Naive thymus-derived CD4-positive, alpha-beta T cell (primary cell): ENCODE measurements at regions not wholly inside any gene's neighbourhood (a gene's known extent, or its start where the extent isn't known, plus 50 kb on each side); places are given as distances from the start of the nearest gene placed in this dataset.
A peak's percentile ranks its signal among the peaks of the same experiment; 100 is the strongest.

ENCODE experiments used
- ATAC-seq: fragments of 150-1000 bp; cut with Tn5 transposase; 2 replicates; pipeline ENCODE4 v1.10.0; 2021; ENCODE audit warnings: mild to moderate bottlenecking, moderate library complexity
- CTCF ChIA-PET: fragments of 350-600 bp; sonication (Branson Sonifier 250); formaldehyde crosslinking; loops from one replicate; lab custom pipeline; 2021; ENCODE audit warnings: antibody characterized with exemption; lab: Charles Lee
- POLR2A ChIA-PET: fragments of 350-600 bp; sonication (Branson Sonifier 250); formaldehyde crosslinking; loops from one replicate; lab custom pipeline; 2021; ENCODE audit warnings: antibody characterized with exemption, inconsistent platforms; lab: Charles Lee
- DNase-seq, 9 donors: peaks; one replicate each; pipeline versions ENCODE4 v3.0.0 to v3.0.0-alpha.2; 2020 to 2022; ENCODE audit warnings: mixed read lengths in 1 of 9
- H3K27ac ChIP-seq: one replicate; pipeline ENCODE4 v1.7.0; 2013; ENCODE audit warnings: mild to moderate bottlenecking, low read depth, low read length, moderate library complexity
- H3K27me3 ChIP-seq, 2 donors: one replicate each; pipeline ENCODE4 v1.7.0; 2013; ENCODE audit warnings: low read length in 2 of 2, mild to moderate bottlenecking in 2 of 2, moderate library complexity in 2 of 2; ENCODE audit not compliant: control insufficient read depth in 2 of 2, insufficient read depth in 2 of 2
- H3K36me3 ChIP-seq, 3 experiments: 1 replicate in 2 of 3; 2 replicates in 1 of 3; pipeline ENCODE4 v1.7.0; 2013; ENCODE audit warnings: low read length in 3 of 3, mild to moderate bottlenecking in 3 of 3, moderate library complexity in 1 of 3; ENCODE audit not compliant: insufficient read depth in 3 of 3, control insufficient read depth in 2 of 3
- H3K4me1 ChIP-seq, 2 donors: one replicate each; pipeline ENCODE4 v1.7.0; 2013; ENCODE audit warnings: low read length in 2 of 2, mild to moderate bottlenecking in 2 of 2, moderate library complexity in 1 of 2; ENCODE audit not compliant: control insufficient read depth in 2 of 2, insufficient read depth in 2 of 2
- H3K4me3 ChIP-seq: 2 replicates; pipeline ENCODE4 v1.7.0; 2013; ENCODE audit warnings: mild to moderate bottlenecking, low read length
- H3K9me3 ChIP-seq, 3 experiments: 1 replicate in 2 of 3; 2 replicates in 1 of 3; pipeline ENCODE4 v1.7.0; 2013; ENCODE audit warnings: low read length in 3 of 3; ENCODE audit not compliant: control insufficient read depth in 2 of 3
- H3K27ac Mint-ChIP-seq, 9 donors: one replicate each; pipeline ENCODE4 v1.8.0; 2020 to 2022; ENCODE audit warnings: mixed read lengths in 9 of 9, mild to moderate bottlenecking in 8 of 9, moderate library complexity in 5 of 9, inconsistent platforms in 2 of 9
- H3K27me3 Mint-ChIP-seq, 5 donors: one replicate each; pipeline ENCODE4 v1.8.0; 2021 to 2022; ENCODE audit warnings: mixed read lengths in 5 of 5, mild to moderate bottlenecking in 1 of 5
- H3K36me3 Mint-ChIP-seq, 5 donors: one replicate each; pipeline ENCODE4 v1.8.0; 2020 to 2022; ENCODE audit warnings: mixed read lengths in 5 of 5, mild to moderate bottlenecking in 3 of 5, inconsistent platforms in 1 of 5
- H3K4me1 Mint-ChIP-seq, 7 donors: one replicate each; pipeline ENCODE4 v1.8.0; 2020 to 2022; ENCODE audit warnings: mixed read lengths in 7 of 7, mild to moderate bottlenecking in 3 of 7, inconsistent platforms in 1 of 7
- H3K4me3 Mint-ChIP-seq, 10 donors: one replicate each; pipeline ENCODE4 v1.8.0; 2020 to 2022; ENCODE audit warnings: mild to moderate bottlenecking in 10 of 10, mixed read lengths in 10 of 10, moderate library complexity in 6 of 10, inconsistent platforms in 2 of 10
- H3K9me3 Mint-ChIP-seq, 11 donors: one replicate each; pipeline ENCODE4 v1.8.0; 2020 to 2022; ENCODE audit warnings: mixed read lengths in 11 of 11, mild to moderate bottlenecking in 4 of 11, inconsistent platforms in 1 of 11, moderate library complexity in 1 of 11
- intact Hi-C, 2 donors: fragments of 100-400 bp; cut with micrococcal nuclease; formaldehyde crosslinking; loops; one replicate each; pipeline ENCODE4 v1.15.1; 2023

DNA sequence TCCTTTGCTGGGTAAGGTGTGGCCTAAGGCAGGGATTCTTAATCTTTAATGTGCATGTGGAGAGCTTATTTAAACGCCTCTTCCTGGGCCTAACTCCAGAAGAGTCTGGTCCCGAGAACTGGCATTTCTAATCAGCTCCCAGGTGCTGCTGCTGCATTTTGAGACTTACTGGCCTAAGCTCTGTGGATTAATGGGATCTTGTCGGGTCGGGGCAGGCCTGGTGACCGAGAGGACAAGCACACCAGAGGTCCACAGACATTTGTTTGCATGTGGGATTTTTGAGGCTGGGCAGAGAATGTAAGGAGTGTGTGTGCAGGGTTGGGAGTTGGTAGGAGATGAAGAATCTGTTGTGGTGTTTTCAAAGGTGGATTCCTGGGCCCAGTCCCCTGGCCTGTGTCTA, 95.0 kb upstream of the DAP start:
- Histone ChIP-seq H3K9me3 (no peaks in the 10 kb centered on the region), H3K4me3 (no peak overlapping the region), H3K27ac (no peak overlapping the region), H3K4me1 (no peaks in the 10 kb centered on the region), H3K27me3 (no peaks in the 10 kb centered on the region), H3K36me3 (no peaks in the 10 kb centered on the region)
- H3K27ac Mint-ChIP-seq = no peak overlapping the region
- H3K27me3 Mint-ChIP-seq = peaks cover 11 to 30% (median 17%) of the 10 kb centered on the region in 5 donors
- peaks cover 0 to 9% (median 0%) of the 10 kb centered on the region in 7 donors for H3K4me1 Mint-ChIP-seq
- intact Hi-C loops = no loop called here
- H3K9me3 Mint-ChIP-seq = peaks cover 0 to 1% (median 0%) of the 10 kb centered on the region in 11 donors
- H3K4me3 Mint-ChIP-seq = no peak overlapping the region
- CTCF ChIA-PET = no interaction called here
- no peak for DNase-seq
- POLR2A ChIA-PET = no interaction called here
- no peak for ATAC-seq
- H3K36me3 Mint-ChIP-seq = no peaks in the 10 kb centered on the region

- Histone ChIP-seq H3K9me3 (no peaks in the 10 kb centered on the region), H3K36me3 (no peaks in the 10 kb centered on the region), H3K4me1 (no peaks in the 10 kb centered on the region), H3K27ac (no peak overlapping the region), H3K4me3 (no peak overlapping the region), H3K27me3 (no peaks in the 10 kb centered on the region)
- Mint-ChIP-seq H3K27ac (no peak overlapping the region), H3K9me3 (peaks cover 0 to 1% (median 0%) of the 10 kb centered on the region in 11 donors), H3K4me1 (peaks cover 0 to 9% (median 0%) of the 10 kb centered on the region in 7 donors), H3K27me3 (peaks cover 10 to 25% (median 18%) of the 10 kb centered on the region in 5 donors), H3K4me3 (no peak overlapping the region), H3K36me3 (no peaks in the 10 kb centered on the region)
- intact Hi-C loops = no loop called here
- ChIA-PET POLR2A (no interaction called here), CTCF (no interaction called here)
- ATAC-seq = peak; percentile 45
- no peak for DNase-seq
Measured at GRCh38 chr5:10854506-10855277, 93.7 kb upstream of the DAP start.

DNA sequence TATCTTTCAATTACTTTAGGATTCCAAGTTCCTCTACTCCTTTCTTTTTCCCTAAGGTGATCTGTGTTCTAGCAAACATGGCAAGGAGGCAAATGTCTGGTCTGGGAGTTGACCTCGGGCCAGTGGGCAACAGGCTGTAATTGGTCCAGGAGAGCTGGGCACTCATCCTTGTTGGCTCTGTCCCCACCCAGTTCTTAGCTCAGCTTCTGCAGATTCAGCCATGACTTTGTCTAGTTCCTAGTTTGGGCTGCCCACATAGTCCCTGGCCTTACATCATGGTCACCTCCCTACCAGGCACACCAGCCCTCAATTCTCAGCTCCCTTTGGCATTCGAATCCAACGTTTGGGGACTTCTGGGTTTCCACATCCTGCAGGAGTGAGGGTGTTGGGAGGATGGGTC, 92.1 kb upstream of the DAP start:
- H3K27me3 Mint-ChIP-seq = peaks cover 8 to 20% (median 11%) of the 10 kb centered on the region in 5 donors
- intact Hi-C loops = no loop called here
- H3K36me3 ChIP-seq = no peaks in the 10 kb centered on the region
- peaks cover 0 to 9% (median 0%) of the 10 kb centered on the region in 7 donors for H3K4me1 Mint-ChIP-seq
- no peak overlapping the region for H3K4me3 ChIP-seq
- no peak for DNase-seq
- ATAC-seq = no peak
- no peaks in the 10 kb centered on the region for H3K36me3 Mint-ChIP-seq
- H3K27me3 ChIP-seq = no peaks in the 10 kb centered on the region
- no peak overlapping the region for H3K4me3 Mint-ChIP-seq
- H3K27ac Mint-ChIP-seq = no peak overlapping the region
- POLR2A ChIA-PET = no interaction called here
- peaks cover 0 to 4% (median 0%) of the 10 kb centered on the region in 11 donors for H3K9me3 Mint-ChIP-seq
- H3K4me1 ChIP-seq = no peaks in the 10 kb centered on the region
- H3K9me3 ChIP-seq = no peaks in the 10 kb centered on the region
- CTCF ChIA-PET = no interaction called here
- H3K27ac ChIP-seq = no peak overlapping the region

DNA sequence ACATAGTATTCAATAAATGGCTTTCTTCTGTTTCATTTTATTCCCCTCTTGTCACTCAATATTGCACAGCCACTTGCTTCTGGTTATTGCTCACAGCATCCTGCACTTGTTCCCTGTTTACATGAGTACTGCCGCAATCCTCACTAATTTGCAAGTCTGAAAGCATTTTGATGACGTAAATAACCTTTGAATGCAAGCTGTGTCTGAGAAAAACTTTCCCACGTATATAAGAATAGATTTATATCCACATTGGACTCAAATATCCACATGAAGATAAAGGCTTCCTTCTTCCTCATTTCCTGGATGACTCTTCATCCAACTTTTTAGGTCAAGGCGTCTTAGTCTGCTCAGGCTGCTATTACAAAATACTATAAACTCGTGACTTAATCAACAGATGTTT, 88.2 kb upstream of the DAP start:
- no peak overlapping the region for H3K27ac ChIP-seq
- intact Hi-C loops = loop anchor here in 1 of 2 donors (10.0 kb wide), 1 partner anchor 834 kb away; no protein-coding TSS in a partner anchor
- ATAC-seq = no peak
- H3K4me1 Mint-ChIP-seq = no peaks in the 10 kb centered on the region
- no peak overlapping the region for H3K4me3 ChIP-seq
- no peaks in the 10 kb centered on the region for H3K27me3 ChIP-seq
- peaks cover 4 to 36% (median 7%) of the 10 kb centered on the region in 5 donors for H3K27me3 Mint-ChIP-seq
- no peak overlapping the region for H3K4me3 Mint-ChIP-seq
- no peaks in the 10 kb centered on the region for H3K9me3 ChIP-seq
- H3K36me3 ChIP-seq = no peaks in the 10 kb centered on the region
- no peak for DNase-seq
- ChIA-PET CTCF (no interaction called here), POLR2A (no interaction called here)
- peaks cover 0 to 13% (median 5%) of the 10 kb centered on the region in 11 donors for H3K9me3 Mint-ChIP-seq
- H3K36me3 Mint-ChIP-seq = no peaks in the 10 kb centered on the region
- no peaks in the 10 kb centered on the region for H3K4me1 ChIP-seq
- H3K27ac Mint-ChIP-seq = no peak overlapping the region

GRCh38 chr5:10844016-10844415, 83.0 kb upstream of the DAP start:
- CTCF ChIA-PET = no interaction called here
- no peak for ATAC-seq

DNA sequence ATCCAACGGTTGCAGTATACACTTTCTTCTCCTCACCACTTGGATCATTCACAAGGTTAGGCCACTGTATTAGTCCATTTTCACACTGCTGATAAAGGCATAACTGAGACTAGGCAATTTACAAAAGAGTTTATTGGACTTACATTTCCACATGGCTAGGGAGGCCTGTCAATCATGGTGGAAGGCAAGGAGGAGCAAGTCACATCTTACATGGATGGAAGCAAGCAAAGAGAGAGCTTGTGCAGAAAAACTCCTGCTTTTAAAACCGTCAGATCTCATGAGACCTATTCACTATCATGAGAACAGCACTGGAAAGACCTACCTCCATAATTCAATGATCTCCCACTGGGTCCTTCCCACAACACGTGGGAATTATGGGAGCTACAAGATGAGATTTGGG, 81.8 kb upstream of the DAP start:
- intact Hi-C loops = loop anchor here in 1 of 2 donors (10.0 kb wide), 1 partner anchor 828 kb away; no protein-coding TSS in a partner anchor
- H3K9me3 Mint-ChIP-seq = peaks cover 0 to 21% (median 7%) of the 10 kb centered on the region in 11 donors
- Histone ChIP-seq H3K27me3 (no peaks in the 10 kb centered on the region), H3K4me3 (no peak overlapping the region), H3K27ac (no peak overlapping the region), H3K9me3 (no peaks in the 10 kb centered on the region), H3K4me1 (no peaks in the 10 kb centered on the region), H3K36me3 (no peaks in the 10 kb centered on the region)
- CTCF ChIA-PET = no interaction called here
- no peaks in the 10 kb centered on the region for H3K4me1 Mint-ChIP-seq
- H3K27ac Mint-ChIP-seq = no peak overlapping the region
- no peak for ATAC-seq
- H3K27me3 Mint-ChIP-seq = peaks cover 5 to 40% (median 15%) of the 10 kb centered on the region in 5 donors
- no peaks in the 10 kb centered on the region for H3K36me3 Mint-ChIP-seq
- DNase-seq = no peak
- H3K4me3 Mint-ChIP-seq = no peak overlapping the region
- POLR2A ChIA-PET = no interaction called here

More at GRCh38 chr5:10844016-10844415, 83.0 kb upstream of the DAP start:
- H3K27me3 Mint-ChIP-seq = peaks cover 5 to 41% (median 14%) of the 10 kb centered on the region in 5 donors
- no peaks in the 10 kb centered on the region for H3K4me1 Mint-ChIP-seq
- intact Hi-C loops = loop anchor here in 1 of 2 donors (10.0 kb wide), 1 partner anchor 829 kb away; no protein-coding TSS in a partner anchor
- POLR2A ChIA-PET = no interaction called here
- H3K4me3 Mint-ChIP-seq = no peak overlapping the region
- H3K27me3 ChIP-seq = no peaks in the 10 kb centered on the region
- H3K36me3 Mint-ChIP-seq = no peaks in the 10 kb centered on the region
- no peak overlapping the region for H3K27ac ChIP-seq
- no peak overlapping the region for H3K4me3 ChIP-seq
- no peak for DNase-seq
- no peaks in the 10 kb centered on the region for H3K9me3 ChIP-seq
- H3K9me3 Mint-ChIP-seq = peaks cover 0 to 21% (median 10%) of the 10 kb centered on the region in 11 donors
- no peak overlapping the region for H3K27ac Mint-ChIP-seq
- H3K4me1 ChIP-seq = no peaks in the 10 kb centered on the region
- no peaks in the 10 kb centered on the region for H3K36me3 ChIP-seq
